ENCODE measurements at regions not wholly inside any gene's neighbourhood (a gene's known extent, or its start where the extent isn't known, plus 50 kb on each side); places are given as distances from the start of the nearest gene placed in this dataset.

DNA sequence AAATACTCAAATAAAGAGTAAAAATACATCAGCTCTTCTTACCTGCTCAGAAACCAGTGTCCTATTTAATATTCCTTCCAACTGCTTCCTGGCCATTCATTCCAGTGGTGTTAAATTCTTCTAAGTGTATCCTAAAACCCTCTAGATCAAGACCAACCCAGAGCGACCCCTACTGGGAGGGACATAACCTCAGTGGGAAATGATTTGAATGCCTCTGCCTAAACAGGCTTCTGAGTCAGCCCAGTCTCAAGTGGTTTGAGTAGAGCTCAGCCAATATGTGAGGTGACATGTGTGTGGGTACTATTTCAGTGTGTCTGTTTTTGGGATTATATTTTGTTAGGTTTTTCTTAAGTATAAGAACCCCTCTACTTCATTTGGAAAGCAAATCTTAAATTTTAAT is 133.6 kb upstream of the ARHGEF9 start:
- TF ChIP-seq EZH2phosphoT487 (IDR thresholded peaks at IDR 0.05; ENCODE audit: insufficient read depth, low read depth): no peak
- TF ChIP-seq EZH2 (IDR thresholded peaks at IDR 0.05; ENCODE audit: insufficient read depth, poor library complexity, severe bottlenecking): no peak

Data from GM23248 (cell line).